IPS-18a (cell line): ENCODE measurements at regions not wholly inside any gene's neighbourhood (a gene's known extent, or its start where the extent isn't known, plus 50 kb on each side); places are given as distances from the start of the nearest gene placed in this dataset.

Experiments
- H3K27ac ChIP-seq: one replicate; pipeline ENCODE4 v1.5.1; 2013; ENCODE audit warnings: low read length
- H3K27me3 ChIP-seq: one replicate; pipeline ENCODE4 v1.6.1; 2013; ENCODE audit warnings: mild to moderate bottlenecking, low read length; ENCODE audit not compliant: control insufficient read depth, insufficient read depth
- H3K36me3 ChIP-seq: one replicate; pipeline ENCODE4 v1.6.1; 2013; ENCODE audit warnings: low read depth, low read length; ENCODE audit not compliant: control insufficient read depth
- H3K4me1 ChIP-seq: one replicate; pipeline ENCODE4 v1.6.1; 2013; ENCODE audit warnings: low read depth, low read length; ENCODE audit not compliant: control insufficient read depth
- H3K4me3 ChIP-seq: one replicate; pipeline ENCODE4 v1.5.1; 2013; ENCODE audit warnings: low read length
- H3K9ac ChIP-seq: one replicate; pipeline ENCODE4 v1.6.1; 2013; ENCODE audit warnings: mild to moderate bottlenecking, low read length, moderate library complexity
- H3K9me3 ChIP-seq: one replicate; pipeline ENCODE4 v1.6.1; 2013; ENCODE audit warnings: low read depth, low read length; ENCODE audit not compliant: control insufficient read depth

- Histone ChIP-seq H3K4me1 (no peaks in the 10 kb centered on the region), H3K9me3 (no peaks in the 10 kb centered on the region), H3K9ac (no peak overlapping the region), H3K27ac (no peak overlapping the region), H3K36me3 (no peaks in the 10 kb centered on the region), H3K4me3 (no peak overlapping the region), H3K27me3 (no peaks in the 10 kb centered on the region)
Observed at GRCh38 chr4:178066338-178066941, 624.2 kb upstream of the AGA start.

GRCh38 chr4:178068136-178068535, 625.9 kb upstream of the AGA start:
- Histone ChIP-seq H3K27ac (no peak overlapping the region), H3K27me3 (no peaks in the 10 kb centered on the region), H3K9ac (no peak overlapping the region), H3K4me3 (no peak overlapping the region), H3K4me1 (no peaks in the 10 kb centered on the region), H3K36me3 (no peaks in the 10 kb centered on the region), H3K9me3 (no peaks in the 10 kb centered on the region)

- Histone ChIP-seq H3K4me1 (no peaks in the 10 kb centered on the region), H3K4me3 (no peak overlapping the region), H3K9ac (no peak overlapping the region), H3K9me3 (no peaks in the 10 kb centered on the region), H3K36me3 (no peaks in the 10 kb centered on the region), H3K27me3 (no peaks in the 10 kb centered on the region), H3K27ac (no peak overlapping the region)
Observed at GRCh38 chr4:178070163-178070562, 627.9 kb upstream of the AGA start.

DNA sequence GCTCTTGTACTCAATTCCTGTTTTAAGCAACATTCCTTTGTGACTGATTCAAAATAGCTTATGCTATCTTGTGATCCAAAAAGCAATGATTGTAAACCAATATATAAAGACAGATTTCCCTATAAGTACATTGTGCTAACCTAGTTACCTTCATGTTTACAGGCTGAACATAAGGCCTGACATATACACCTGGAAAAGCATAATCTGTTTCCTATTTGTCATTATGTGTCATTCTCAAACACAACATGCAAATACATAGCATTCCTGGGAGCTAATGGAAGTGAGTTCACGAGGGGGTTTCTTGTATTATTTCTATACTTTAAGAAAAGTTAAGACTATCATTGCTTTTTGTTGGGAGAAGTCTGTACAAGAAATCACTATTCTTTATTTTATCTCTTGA, 638.1 kb upstream of the AGA start:
- no peaks in the 10 kb centered on the region for H3K27me3 ChIP-seq
- no peaks in the 10 kb centered on the region for H3K36me3 ChIP-seq
- H3K27ac ChIP-seq: no peak overlapping the region
- H3K4me1 ChIP-seq: no peaks in the 10 kb centered on the region
- H3K9ac ChIP-seq: no peak overlapping the region
- no peaks in the 10 kb centered on the region for H3K9me3 ChIP-seq
- H3K4me3 ChIP-seq: no peak overlapping the region

DNA sequence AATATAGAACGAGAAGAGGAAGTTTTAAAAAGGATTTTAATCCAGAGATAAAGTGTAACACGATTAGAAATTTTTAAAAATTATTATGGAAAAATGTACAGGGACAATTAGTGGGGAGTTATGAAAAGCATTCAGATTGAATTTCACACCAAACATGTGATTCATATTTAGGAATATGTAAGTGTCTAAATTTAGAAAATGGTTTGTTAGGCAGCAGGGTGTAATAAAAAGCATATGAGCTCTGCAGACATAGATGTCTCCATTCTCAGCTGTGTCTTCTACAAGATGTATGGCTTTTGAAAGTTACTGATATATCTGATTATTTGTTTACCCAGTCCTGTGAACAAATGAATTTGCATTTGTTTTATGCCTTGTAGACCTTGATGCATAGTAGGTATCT, 638.9 kb upstream of the AGA start:
- no peak overlapping the region for H3K4me3 ChIP-seq
- no peaks in the 10 kb centered on the region for H3K36me3 ChIP-seq

DNA sequence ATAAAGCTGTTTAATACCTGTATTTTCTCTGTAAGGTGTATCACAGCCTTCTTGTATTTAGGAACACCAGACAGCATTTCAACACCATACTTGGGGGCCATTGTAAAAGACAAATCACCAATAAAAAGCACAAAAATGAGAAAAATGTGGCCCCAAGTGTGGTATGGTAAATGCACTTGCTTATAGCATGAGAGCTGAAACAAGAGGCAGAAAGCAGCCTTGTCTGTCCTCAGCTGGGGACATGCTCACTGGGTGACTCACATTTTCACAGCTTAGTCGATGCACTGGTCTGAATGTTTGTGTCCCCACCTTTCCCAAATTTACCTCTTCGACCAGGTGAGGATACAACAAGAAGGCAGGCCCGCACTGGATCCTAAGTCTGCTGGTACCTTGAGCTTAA, 639.7 kb upstream of the AGA start:
- no peaks in the 10 kb centered on the region for H3K27me3 ChIP-seq
- H3K9me3 ChIP-seq: no peaks in the 10 kb centered on the region

More for the DNA sequence above, 638.9 kb upstream of the AGA start:
- no peaks in the 10 kb centered on the region for H3K9me3 ChIP-seq
- H3K9ac ChIP-seq: no peak overlapping the region
- peaks cover 2% of the 10 kb centered on the region for H3K4me1 ChIP-seq
- no peak overlapping the region for H3K27ac ChIP-seq
- no peaks in the 10 kb centered on the region for H3K27me3 ChIP-seq

GRCh38 chr4:178082906-178083305, 640.7 kb upstream of the AGA start:
- no peak overlapping the region for H3K4me3 ChIP-seq
- H3K9me3 ChIP-seq: no peaks in the 10 kb centered on the region
- peaks cover 7% of the 10 kb centered on the region for H3K4me1 ChIP-seq
- H3K36me3 ChIP-seq: no peaks in the 10 kb centered on the region
- no peaks in the 10 kb centered on the region for H3K27me3 ChIP-seq
- no peak overlapping the region for H3K9ac ChIP-seq
- H3K27ac ChIP-seq: no peak overlapping the region

More for the DNA sequence above, 639.7 kb upstream of the AGA start:
- Histone ChIP-seq H3K36me3 (no peaks in the 10 kb centered on the region), H3K4me3 (no peak overlapping the region), H3K9ac (no peak overlapping the region), H3K4me1 (peaks cover 7% of the 10 kb centered on the region), H3K27ac (no peak overlapping the region)

- H3K27me3 ChIP-seq: no peaks in the 10 kb centered on the region
- H3K36me3 ChIP-seq: no peaks in the 10 kb centered on the region
- H3K4me3 ChIP-seq: no peak overlapping the region
- H3K9ac ChIP-seq: no peak overlapping the region
- H3K9me3 ChIP-seq: no peaks in the 10 kb centered on the region
- no peak overlapping the region for H3K27ac ChIP-seq
- peaks cover 7% of the 10 kb centered on the region for H3K4me1 ChIP-seq
Observed at GRCh38 chr4:178083968-178084367, 641.7 kb upstream of the AGA start.

DNA sequence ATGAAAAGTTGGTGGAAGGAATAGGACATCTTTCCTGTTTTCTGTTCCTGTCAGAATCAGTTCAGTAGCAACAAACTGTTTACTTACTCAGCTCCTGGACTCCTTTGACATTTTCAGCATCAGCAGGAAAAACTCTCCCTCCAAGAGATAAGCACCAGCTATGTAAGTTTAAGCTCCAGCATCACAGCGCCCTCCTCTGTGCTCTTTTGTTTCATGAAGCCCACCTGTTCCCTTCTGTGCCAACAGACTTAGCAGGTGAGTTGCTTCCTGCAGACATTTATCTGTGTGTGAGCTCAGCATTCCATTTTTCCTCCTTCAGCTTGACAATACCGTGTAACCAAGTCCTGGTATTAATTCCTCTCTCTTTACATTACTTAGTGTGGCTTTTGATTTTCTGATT, 644.1 kb upstream of the AGA start:
- peaks cover 7% of the 10 kb centered on the region for H3K4me1 ChIP-seq
- no peak overlapping the region for H3K4me3 ChIP-seq
- no peak overlapping the region for H3K27ac ChIP-seq
- H3K36me3 ChIP-seq: no peaks in the 10 kb centered on the region
- H3K9me3 ChIP-seq: no peaks in the 10 kb centered on the region
- H3K27me3 ChIP-seq: no peaks in the 10 kb centered on the region
- no peak overlapping the region for H3K9ac ChIP-seq

DNA sequence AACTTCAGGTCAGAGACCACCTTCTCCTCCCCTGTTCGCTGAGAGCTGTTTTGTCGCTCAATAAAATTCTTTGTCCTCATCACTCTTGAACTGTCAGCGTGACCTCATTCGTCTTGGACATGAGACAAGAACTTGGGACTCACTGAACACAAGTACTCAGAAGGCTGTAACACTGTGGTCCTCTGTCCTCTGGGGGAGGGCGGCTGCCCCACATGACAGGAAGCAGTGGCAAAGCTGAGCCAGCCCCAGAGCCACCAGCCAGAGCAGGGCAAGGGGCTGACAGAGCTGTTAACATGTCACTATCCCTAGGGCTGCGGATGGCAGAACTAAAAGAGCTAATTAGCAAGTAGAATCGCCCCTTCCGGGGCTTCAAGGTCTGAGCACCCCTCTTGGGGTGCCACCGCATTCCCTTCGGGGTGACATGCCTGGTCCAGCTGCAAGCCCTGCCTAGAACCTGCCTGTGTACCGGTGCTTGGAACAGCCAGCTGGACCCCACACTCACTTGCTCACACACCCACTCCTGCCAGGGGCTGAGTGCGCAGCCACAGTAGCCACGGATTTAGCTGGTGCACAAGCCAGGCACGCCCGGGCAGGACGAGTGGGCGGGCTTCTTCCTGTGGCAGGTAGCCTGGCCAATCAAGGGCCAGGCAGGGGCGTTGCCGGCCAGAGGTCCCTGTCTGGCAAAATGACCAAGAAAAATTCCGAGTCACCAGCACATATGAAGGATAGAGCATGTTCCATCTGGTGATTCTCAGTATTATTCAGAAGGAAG, 648.6 kb upstream of the AGA start:
- H3K4me3 ChIP-seq: no peak overlapping the region
- no peak overlapping the region for H3K9ac ChIP-seq
- peaks cover 7% of the 10 kb centered on the region for H3K4me1 ChIP-seq

DNA sequence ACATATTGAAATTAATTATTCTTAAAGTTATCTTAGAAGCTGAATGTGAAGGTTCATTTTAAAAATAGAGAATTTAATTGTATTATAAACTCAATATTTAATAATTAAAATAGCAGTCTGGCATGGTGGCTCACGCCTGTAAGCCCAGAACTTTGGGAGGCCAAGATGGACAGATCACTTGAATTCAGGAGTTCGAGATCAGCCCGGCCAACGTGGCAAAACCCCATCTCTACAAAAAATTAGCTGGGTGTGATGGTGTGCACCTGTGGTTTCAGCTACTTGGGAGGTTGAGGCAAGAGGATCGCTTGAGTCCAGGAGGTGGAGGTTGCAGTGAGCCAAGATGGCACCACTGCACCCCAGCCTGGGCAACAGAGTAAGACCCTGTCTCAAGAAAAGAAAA, 659.9 kb upstream of the AGA start:
- Histone ChIP-seq H3K9ac (no peak overlapping the region), H3K27me3 (no peaks in the 10 kb centered on the region), H3K27ac (no peak overlapping the region), H3K9me3 (no peaks in the 10 kb centered on the region), H3K36me3 (no peaks in the 10 kb centered on the region), H3K4me3 (no peak overlapping the region), H3K4me1 (no peaks in the 10 kb centered on the region)

More for the DNA sequence above, 648.6 kb upstream of the AGA start:
- no peaks in the 10 kb centered on the region for H3K9me3 ChIP-seq
- H3K27me3 ChIP-seq: no peaks in the 10 kb centered on the region
- no peak overlapping the region for H3K27ac ChIP-seq
- no peaks in the 10 kb centered on the region for H3K36me3 ChIP-seq

- H3K4me3 ChIP-seq: no peak overlapping the region
- no peaks in the 10 kb centered on the region for H3K9me3 ChIP-seq
- no peak overlapping the region for H3K27ac ChIP-seq
- H3K27me3 ChIP-seq: no peaks in the 10 kb centered on the region
- no peaks in the 10 kb centered on the region for H3K36me3 ChIP-seq
- H3K9ac ChIP-seq: no peak overlapping the region
- H3K4me1 ChIP-seq: no peaks in the 10 kb centered on the region
Observed at GRCh38 chr4:178105242-178105641, 663.0 kb upstream of the AGA start.
